HEK293 (cell line): ENCODE measurements at regions not wholly inside any gene's neighbourhood (a gene's known extent, or its start where the extent isn't known, plus 50 kb on each side); places are given as distances from the start of the nearest gene placed in this dataset.

Experiments
- CTCF ChIP-seq: fragments of 450-650 bp; formaldehyde crosslinking; IDR thresholded peaks from 2 replicates; pipeline ENCODE4 v1.5.1; 2016; ENCODE audit warnings: missing biosample characterization, missing genetic modification characterization
- FEZF1 ChIP-seq: fragments of 450-650 bp; formaldehyde crosslinking; IDR thresholded peaks from 2 replicates; pipeline ENCODE4 v1.5.1; 2016; ENCODE audit warnings: missing biosample characterization, missing genetic modification characterization
- HIC1 ChIP-seq: fragments of 450-650 bp; formaldehyde crosslinking; IDR thresholded peaks from 2 replicates; pipeline ENCODE4 v1.5.1; 2016; ENCODE audit warnings: missing biosample characterization, missing genetic modification characterization
- KLF1 ChIP-seq: fragments of 450-650 bp; formaldehyde crosslinking; IDR thresholded peaks from 2 replicates; pipeline ENCODE4 v1.5.1; 2016; ENCODE audit warnings: missing biosample characterization, missing genetic modification characterization
- ZNF274 ChIP-seq, 2 experiments: fragments of 200-500 bp in 1 of 2; fragments of 450-650 bp in 1 of 2; sonication (Bioruptor generic) in 1 of 2; formaldehyde crosslinking in 1 of 2; IDR thresholded peaks; 2 replicates each; pipeline versions ENCODE4 v1.5.1 to v1.6.1; 2014 to 2016; ENCODE audit warnings: borderline replicate concordance in 1 of 2, inconsistent platforms in 1 of 2, low read length in 1 of 2, missing biosample characterization in 1 of 2, missing genetic modification characterization in 1 of 2
- ZNF335 ChIP-seq: fragments of 450-650 bp; formaldehyde crosslinking; conservative IDR thresholded peaks from 2 replicates; pipeline ENCODE4 v1.5.1; 2016; ENCODE audit warnings: missing biosample characterization, missing genetic modification characterization
- ZNF366 ChIP-seq: fragments of 450-650 bp; formaldehyde crosslinking; conservative IDR thresholded peaks from 2 replicates; pipeline ENCODE4 v1.5.1; 2016; ENCODE audit warnings: missing biosample characterization, missing genetic modification characterization
- ZNF416 ChIP-seq: fragments of 450-650 bp; formaldehyde crosslinking; IDR thresholded peaks from 2 replicates; pipeline ENCODE4 v1.5.1; 2016; ENCODE audit warnings: missing biosample characterization, missing genetic modification characterization
- TF ChIP-seq, protein P1 (sequence below): fragments of 450-650 bp; formaldehyde crosslinking; IDR thresholded peaks from 2 replicates; pipeline ENCODE4 v1.5.1; 2016; ENCODE audit warnings: missing biosample characterization, missing genetic modification characterization
- TF ChIP-seq, protein P2 (sequence below): fragments of 450-650 bp; formaldehyde crosslinking; IDR thresholded peaks from 2 replicates; pipeline ENCODE4 v1.5.1; 2016; ENCODE audit warnings: missing biosample characterization, missing genetic modification characterization, low read depth
- TF ChIP-seq, protein P3 (sequence below): fragments of 450-650 bp; formaldehyde crosslinking; IDR thresholded peaks from 2 replicates; pipeline ENCODE4 v1.5.1; 2016; ENCODE audit warnings: missing biosample characterization, missing genetic modification characterization

DNA sequence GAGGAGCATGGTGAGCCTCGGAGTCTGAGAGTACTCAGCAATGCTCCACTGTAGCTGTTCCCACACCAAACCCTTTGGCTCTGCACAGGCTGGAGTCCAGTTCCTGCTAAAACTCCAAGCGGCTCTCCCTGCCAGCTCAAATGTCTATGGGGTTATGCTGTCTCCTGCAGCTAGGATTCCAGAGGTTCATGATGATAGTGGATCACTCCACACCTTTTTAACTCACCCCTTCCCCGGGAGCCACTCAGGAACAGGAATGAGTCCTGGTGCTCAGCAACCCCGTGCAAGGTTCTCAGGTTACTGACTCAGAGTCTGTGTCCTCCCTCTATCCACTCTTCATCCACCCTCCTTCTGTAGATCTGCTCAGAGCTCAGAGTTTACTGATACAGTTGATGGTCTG, 410.0 kb downstream of the CDH19 start:
- TF ChIP-seq ZNF416 (no peak), CTCF (no peak), ZNF335 (tag by site-specific recombination) (no peak), ZNF274 (IDR thresholded peaks at IDR 0.05; ENCODE audit: low read length) (no peak), ZNF274 (tag by site-specific recombination; IDR thresholded peaks at IDR 0.05; ENCODE audit: borderline replicate concordance) (no peak), KLF1 (tag by site-specific recombination) (no peak), HIC1 (tag by site-specific recombination) (no peak), FEZF1 (tag by site-specific recombination) (no peak), ZNF366 (tag by site-specific recombination) (no peak)
- TF ChIP-seq, protein P1, sequence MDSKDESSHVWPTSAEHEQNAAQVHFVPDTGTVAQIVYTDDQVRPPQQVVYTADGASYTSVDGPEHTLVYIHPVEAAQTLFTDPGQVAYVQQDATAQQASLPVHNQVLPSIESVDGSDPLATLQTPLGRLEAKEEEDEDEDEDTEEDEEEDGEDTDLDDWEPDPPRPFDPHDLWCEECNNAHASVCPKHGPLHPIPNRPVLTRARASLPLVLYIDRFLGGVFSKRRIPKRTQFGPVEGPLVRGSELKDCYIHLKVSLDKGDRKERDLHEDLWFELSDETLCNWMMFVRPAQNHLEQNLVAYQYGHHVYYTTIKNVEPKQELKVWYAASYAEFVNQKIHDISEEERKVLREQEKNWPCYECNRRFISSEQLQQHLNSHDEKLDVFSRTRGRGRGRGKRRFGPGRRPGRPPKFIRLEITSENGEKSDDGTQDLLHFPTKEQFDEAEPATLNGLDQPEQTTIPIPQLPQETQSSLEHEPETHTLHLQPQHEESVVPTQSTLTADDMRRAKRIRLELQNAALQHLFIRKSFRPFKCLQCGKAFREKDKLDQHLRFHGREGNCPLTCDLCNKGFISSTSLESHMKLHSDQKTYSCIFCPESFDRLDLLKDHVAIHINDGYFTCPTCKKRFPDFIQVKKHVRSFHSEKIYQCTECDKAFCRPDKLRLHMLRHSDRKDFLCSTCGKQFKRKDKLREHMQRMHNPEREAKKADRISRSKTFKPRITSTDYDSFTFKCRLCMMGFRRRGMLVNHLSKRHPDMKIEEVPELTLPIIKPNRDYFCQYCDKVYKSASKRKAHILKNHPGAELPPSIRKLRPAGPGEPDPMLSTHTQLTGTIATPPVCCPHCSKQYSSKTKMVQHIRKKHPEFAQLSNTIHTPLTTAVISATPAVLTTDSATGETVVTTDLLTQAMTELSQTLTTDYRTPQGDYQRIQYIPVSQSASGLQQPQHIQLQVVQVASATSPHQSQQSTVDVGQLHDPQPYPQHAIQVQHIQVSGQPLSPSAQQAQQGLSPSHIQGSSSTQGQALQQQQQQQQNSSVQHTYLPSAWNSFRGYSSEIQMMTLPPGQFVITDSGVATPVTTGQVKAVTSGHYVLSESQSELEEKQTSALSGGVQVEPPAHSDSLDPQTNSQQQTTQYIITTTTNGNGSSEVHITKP (tag by site-specific recombination): no peak
- TF ChIP-seq, protein P2, sequence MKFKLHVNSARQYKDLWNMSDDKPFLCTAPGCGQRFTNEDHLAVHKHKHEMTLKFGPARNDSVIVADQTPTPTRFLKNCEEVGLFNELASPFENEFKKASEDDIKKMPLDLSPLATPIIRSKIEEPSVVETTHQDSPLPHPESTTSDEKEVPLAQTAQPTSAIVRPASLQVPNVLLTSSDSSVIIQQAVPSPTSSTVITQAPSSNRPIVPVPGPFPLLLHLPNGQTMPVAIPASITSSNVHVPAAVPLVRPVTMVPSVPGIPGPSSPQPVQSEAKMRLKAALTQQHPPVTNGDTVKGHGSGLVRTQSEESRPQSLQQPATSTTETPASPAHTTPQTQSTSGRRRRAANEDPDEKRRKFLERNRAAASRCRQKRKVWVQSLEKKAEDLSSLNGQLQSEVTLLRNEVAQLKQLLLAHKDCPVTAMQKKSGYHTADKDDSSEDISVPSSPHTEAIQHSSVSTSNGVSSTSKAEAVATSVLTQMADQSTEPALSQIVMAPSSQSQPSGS: no peak
- TF ChIP-seq, protein P3, sequence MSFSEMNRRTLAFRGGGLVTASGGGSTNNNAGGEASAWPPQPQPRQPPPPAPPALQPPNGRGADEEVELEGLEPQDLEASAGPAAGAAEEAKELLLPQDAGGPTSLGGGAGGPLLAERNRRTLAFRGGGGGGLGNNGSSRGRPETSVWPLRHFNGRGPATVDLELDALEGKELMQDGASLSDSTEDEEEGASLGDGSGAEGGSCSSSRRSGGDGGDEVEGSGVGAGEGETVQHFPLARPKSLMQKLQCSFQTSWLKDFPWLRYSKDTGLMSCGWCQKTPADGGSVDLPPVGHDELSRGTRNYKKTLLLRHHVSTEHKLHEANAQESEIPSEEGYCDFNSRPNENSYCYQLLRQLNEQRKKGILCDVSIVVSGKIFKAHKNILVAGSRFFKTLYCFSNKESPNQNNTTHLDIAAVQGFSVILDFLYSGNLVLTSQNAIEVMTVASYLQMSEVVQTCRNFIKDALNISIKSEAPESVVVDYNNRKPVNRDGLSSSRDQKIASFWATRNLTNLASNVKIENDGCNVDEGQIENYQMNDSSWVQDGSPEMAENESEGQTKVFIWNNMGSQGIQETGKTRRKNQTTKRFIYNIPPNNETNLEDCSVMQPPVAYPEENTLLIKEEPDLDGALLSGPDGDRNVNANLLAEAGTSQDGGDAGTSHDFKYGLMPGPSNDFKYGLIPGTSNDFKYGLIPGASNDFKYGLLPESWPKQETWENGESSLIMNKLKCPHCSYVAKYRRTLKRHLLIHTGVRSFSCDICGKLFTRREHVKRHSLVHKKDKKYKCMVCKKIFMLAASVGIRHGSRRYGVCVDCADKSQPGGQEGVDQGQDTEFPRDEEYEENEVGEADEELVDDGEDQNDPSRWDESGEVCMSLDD: no peak
